Suprapubic skin (tissue), 3 donors: ENCODE measurements at regions not wholly inside any gene's neighbourhood (a gene's known extent, or its start where the extent isn't known, plus 50 kb on each side); places are given as distances from the start of the nearest gene placed in this dataset.

Source experiments
- POLR2A ChIP-seq, 2 donors: fragments of 450-650 bp; IDR thresholded peaks; one replicate each; pipeline ENCODE4 v1.6.1; 2017; ENCODE audit warnings: antibody characterized with exemption in 2 of 2, mild to moderate bottlenecking in 2 of 2, moderate library complexity in 2 of 2
- TF ChIP-seq, protein P1 (sequence below), 2 donors: fragments of 200-600 bp in 1 of 2; fragments of 450-650 bp in 1 of 2; sonication (generic) in 1 of 2; IDR thresholded peaks; one replicate each; pipeline ENCODE4 v1.5.1; 2016 to 2019; ENCODE audit warnings: antibody characterized with exemption in 2 of 2, mild to moderate bottlenecking in 1 of 2, moderate library complexity in 1 of 2

DNA sequence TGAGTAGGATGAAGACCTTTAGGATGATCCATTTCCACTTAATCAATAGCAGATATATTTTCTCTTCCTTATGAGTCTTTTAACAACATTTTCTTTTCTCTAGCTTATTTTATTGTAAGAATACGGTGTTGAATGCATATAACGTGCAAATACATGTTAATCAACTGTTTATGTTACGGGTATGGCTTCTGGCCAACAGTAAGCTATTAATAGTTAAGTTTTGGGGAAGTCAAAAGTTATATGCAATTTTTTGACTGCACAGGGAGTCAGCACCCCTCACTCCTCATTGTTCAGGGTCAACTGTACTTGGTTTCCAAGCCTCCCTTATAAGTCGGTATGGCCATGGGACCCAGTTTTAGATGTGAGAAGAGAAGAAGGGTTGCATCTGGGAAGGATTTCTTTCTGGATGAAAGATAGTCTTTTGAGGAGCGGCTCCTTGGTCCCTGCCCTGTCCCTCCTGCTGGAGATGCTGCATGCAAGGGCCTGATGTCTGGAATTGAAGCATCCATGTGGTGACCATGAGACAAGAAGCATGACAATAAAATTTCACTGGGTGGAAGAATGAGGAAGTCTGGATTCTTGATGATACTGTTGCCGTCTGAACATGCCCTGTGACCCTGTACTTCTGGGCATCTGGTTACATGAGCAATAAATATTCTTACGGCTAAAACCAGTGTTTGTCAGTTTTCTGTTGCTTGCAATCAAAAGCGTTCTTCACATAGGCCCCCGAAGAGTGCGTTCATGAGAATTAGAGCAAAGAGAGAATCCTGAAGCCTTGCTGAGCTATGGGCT, 194.7 kb upstream of the PMEPA1 start:
- TF ChIP-seq, protein P1, sequence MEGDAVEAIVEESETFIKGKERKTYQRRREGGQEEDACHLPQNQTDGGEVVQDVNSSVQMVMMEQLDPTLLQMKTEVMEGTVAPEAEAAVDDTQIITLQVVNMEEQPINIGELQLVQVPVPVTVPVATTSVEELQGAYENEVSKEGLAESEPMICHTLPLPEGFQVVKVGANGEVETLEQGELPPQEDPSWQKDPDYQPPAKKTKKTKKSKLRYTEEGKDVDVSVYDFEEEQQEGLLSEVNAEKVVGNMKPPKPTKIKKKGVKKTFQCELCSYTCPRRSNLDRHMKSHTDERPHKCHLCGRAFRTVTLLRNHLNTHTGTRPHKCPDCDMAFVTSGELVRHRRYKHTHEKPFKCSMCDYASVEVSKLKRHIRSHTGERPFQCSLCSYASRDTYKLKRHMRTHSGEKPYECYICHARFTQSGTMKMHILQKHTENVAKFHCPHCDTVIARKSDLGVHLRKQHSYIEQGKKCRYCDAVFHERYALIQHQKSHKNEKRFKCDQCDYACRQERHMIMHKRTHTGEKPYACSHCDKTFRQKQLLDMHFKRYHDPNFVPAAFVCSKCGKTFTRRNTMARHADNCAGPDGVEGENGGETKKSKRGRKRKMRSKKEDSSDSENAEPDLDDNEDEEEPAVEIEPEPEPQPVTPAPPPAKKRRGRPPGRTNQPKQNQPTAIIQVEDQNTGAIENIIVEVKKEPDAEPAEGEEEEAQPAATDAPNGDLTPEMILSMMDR (IDR thresholded peaks at IDR 0.05): no peak
- TF ChIP-seq POLR2A (IDR thresholded peaks at IDR 0.05): no peak
